ENCODE measurements at regions not wholly inside any gene's neighbourhood (a gene's known extent, or its start where the extent isn't known, plus 50 kb on each side); places are given as distances from the start of the nearest gene placed in this dataset.
"Not testable (repeated sequence)": the region's sequence is repeated elsewhere in the genome, so short reads cannot be mapped to it uniquely, and the experiment has no call there.

- H3K4me3 ChIP-seq (replicated peaks; ENCODE audit: low read depth, low read length) = no peak overlapping the region
- TF ChIP-seq, protein P1, sequence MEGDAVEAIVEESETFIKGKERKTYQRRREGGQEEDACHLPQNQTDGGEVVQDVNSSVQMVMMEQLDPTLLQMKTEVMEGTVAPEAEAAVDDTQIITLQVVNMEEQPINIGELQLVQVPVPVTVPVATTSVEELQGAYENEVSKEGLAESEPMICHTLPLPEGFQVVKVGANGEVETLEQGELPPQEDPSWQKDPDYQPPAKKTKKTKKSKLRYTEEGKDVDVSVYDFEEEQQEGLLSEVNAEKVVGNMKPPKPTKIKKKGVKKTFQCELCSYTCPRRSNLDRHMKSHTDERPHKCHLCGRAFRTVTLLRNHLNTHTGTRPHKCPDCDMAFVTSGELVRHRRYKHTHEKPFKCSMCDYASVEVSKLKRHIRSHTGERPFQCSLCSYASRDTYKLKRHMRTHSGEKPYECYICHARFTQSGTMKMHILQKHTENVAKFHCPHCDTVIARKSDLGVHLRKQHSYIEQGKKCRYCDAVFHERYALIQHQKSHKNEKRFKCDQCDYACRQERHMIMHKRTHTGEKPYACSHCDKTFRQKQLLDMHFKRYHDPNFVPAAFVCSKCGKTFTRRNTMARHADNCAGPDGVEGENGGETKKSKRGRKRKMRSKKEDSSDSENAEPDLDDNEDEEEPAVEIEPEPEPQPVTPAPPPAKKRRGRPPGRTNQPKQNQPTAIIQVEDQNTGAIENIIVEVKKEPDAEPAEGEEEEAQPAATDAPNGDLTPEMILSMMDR (IDR thresholded peaks at IDR 0.05; ENCODE audit: low read depth, low read length, missing control alignments) = no peak
- DNase-seq (ENCODE audit: extremely low read depth, low read depth) = no peak
Measured at GRCh38 chr1:230569201-230569600, 73.1 kb upstream of the COG2 start.

DNA sequence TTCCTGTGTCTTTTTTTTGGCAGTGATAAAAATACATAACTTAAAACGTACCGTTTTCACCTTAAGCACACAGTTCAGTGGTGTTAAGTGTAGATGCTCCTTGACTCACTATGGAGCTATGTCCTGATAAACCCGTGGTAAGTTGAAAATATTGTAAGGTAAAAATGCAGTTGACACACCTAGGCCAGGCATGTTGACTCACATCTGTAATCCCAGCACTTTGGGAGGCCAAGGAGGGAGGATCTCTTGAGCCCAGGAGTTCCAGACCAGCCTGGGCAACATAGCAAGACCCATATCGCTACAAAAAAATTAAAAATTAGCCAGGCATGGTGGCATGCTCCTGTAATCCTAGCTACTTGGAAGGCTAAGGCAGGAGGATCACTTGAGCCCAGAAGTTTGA lies 73.6 kb upstream of the COG2 start:
- H3K4me3 ChIP-seq (replicated peaks; ENCODE audit: low read depth, low read length) = no peak overlapping the region
- DNase-seq (ENCODE audit: extremely low read depth, low read depth) = no peak
- TF ChIP-seq, protein P1 (IDR thresholded peaks at IDR 0.05; ENCODE audit: low read depth, low read length, missing control alignments) = no peak

DNA sequence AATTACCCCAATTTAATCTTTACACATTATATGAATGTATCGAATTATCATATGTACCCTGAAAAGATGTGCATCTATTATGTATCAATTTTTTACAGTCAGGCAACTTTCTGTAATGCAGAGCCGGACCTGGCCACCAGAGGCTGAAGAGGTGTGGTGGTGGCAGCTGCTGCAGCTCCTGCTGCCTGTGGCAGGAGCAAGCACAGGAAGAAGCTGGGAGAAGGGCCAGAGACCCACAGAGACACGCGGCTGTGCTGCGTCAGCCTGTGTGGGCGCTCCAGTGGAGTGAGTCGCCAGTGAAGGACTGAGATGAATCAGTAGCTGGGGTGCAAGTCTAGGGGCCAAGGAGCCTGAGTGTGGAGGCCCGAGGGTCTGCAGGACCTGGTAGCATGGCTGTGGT lies 74.3 kb upstream of the COG2 start:
- TF ChIP-seq, protein P1 (IDR thresholded peaks at IDR 0.05; ENCODE audit: low read depth, low read length, missing control alignments) = peak; percentile 5
- no peak overlapping the region for H3K4me3 ChIP-seq (replicated peaks; ENCODE audit: low read depth, low read length)
- no peak for DNase-seq (ENCODE audit: extremely low read depth, low read depth)

DNA sequence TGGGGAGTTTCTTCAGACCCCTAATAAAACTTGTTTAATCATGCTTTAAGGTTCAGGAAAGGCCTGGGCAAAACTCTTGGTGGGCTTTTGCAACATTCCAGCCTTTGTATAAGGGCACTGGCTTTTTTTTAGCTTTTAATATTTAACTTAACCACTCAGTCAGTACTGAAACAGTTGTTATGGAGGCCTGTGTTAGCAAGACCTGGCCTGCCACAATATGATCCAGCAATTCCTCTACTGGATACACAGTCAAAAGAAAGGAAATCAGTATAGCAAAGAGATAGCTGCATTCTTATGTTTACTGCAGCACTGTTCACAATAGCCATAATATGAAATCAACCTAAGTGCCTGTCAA lies 75.1 kb upstream of the COG2 start:
- TF ChIP-seq, protein P1 (IDR thresholded peaks at IDR 0.05; ENCODE audit: low read depth, low read length, missing control alignments) = no peak
- no peak for DNase-seq (ENCODE audit: extremely low read depth, low read depth)
- H3K4me3 ChIP-seq (replicated peaks; ENCODE audit: low read depth, low read length) = no peak overlapping the region

GRCh38 chr1:230566532-230567220 lies 75.6 kb upstream of the COG2 start:
- not testable (repeated sequence) for DNase-seq (ENCODE audit: extremely low read depth, low read depth); H3K4me3 ChIP-seq (replicated peaks; ENCODE audit: low read depth, low read length)

DNA sequence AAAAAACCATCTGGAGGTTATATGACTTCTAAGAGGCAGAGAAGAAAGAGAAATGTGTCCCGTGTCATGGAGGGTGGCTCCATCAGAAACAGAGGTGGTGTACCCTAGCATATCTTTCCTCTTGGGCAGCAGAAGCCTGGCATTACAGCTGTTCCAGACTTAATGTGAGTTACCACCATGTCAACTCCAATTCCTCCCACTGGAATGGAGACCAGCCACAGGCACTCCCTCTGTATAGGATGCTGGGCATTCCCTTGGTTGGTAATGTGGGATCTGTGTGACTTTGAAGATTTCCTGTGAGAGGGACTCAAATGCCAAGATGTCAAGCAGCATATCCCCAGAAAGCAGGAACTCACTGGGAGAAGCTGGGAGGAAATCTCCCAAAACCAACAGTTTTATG lies 77.1 kb upstream of the COG2 start:
- H3K4me3 ChIP-seq (replicated peaks; ENCODE audit: low read depth, low read length) = no peak overlapping the region
- TF ChIP-seq, protein P1 (IDR thresholded peaks at IDR 0.05; ENCODE audit: low read depth, low read length, missing control alignments) = no peak
- DNase-seq (ENCODE audit: extremely low read depth, low read depth) = no peak

GRCh38 chr1:230563591-230563990 lies 78.7 kb upstream of the COG2 start:
- no peak overlapping the region for H3K4me3 ChIP-seq (replicated peaks; ENCODE audit: low read depth, low read length)
- TF ChIP-seq, protein P1 (IDR thresholded peaks at IDR 0.05; ENCODE audit: low read depth, low read length, missing control alignments) = no peak
- DNase-seq (ENCODE audit: extremely low read depth, low read depth) = no peak
